BE2C (cell line): ENCODE measurements at regions not wholly inside any gene's neighbourhood (a gene's known extent, or its start where the extent isn't known, plus 50 kb on each side); places are given as distances from the start of the nearest gene placed in this dataset.

Source experiments
- DNase-seq: peaks from one replicate; pipeline ENCODE4 v3.0.0-alpha.2; 2020
- H3K27me3 ChIP-seq: fragments of 250-450 bp; sonication (Bioruptor Pico); 2 replicates; pipeline ENCODE4 v1.5.1; 2020; ENCODE audit warnings: mild to moderate bottlenecking
- H3K36me3 ChIP-seq: fragments of 250-450 bp; sonication (Bioruptor Pico); 2 replicates; pipeline ENCODE4 v1.5.1; 2020; ENCODE audit warnings: mild to moderate bottlenecking
- H3K4me1 ChIP-seq: fragments of 250-450 bp; sonication (Bioruptor Pico); 2 replicates; pipeline ENCODE4 v1.5.1; 2020
- H3K4me3 ChIP-seq: 2 replicates; pipeline ENCODE4 v1.5.1; 2011; ENCODE audit warnings: low read depth, low read length
- H3K9me3 ChIP-seq: fragments of 250-450 bp; sonication (Bioruptor Pico); 2 replicates; pipeline ENCODE4 v1.5.1; 2020
- TF ChIP-seq, protein P1 (sequence below): IDR thresholded peaks from 2 replicates; pipeline ENCODE4 v1.5.1; 2012; ENCODE audit warnings: mild to moderate bottlenecking, low read depth, low read length

GRCh38 chr1:65691972-65692371 lies 100.7 kb upstream of the PDE4B start:
- H3K4me3 ChIP-seq, result no peak overlapping the region
- H3K27me3 ChIP-seq, result no peaks in the 10 kb centered on the region
- H3K36me3 ChIP-seq, result no peaks in the 10 kb centered on the region
- DNase-seq, result no peak
- H3K4me1 ChIP-seq, result no peaks in the 10 kb centered on the region
- H3K9me3 ChIP-seq, result no peaks in the 10 kb centered on the region
- TF ChIP-seq, protein P1, sequence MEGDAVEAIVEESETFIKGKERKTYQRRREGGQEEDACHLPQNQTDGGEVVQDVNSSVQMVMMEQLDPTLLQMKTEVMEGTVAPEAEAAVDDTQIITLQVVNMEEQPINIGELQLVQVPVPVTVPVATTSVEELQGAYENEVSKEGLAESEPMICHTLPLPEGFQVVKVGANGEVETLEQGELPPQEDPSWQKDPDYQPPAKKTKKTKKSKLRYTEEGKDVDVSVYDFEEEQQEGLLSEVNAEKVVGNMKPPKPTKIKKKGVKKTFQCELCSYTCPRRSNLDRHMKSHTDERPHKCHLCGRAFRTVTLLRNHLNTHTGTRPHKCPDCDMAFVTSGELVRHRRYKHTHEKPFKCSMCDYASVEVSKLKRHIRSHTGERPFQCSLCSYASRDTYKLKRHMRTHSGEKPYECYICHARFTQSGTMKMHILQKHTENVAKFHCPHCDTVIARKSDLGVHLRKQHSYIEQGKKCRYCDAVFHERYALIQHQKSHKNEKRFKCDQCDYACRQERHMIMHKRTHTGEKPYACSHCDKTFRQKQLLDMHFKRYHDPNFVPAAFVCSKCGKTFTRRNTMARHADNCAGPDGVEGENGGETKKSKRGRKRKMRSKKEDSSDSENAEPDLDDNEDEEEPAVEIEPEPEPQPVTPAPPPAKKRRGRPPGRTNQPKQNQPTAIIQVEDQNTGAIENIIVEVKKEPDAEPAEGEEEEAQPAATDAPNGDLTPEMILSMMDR, result no peak

- TF ChIP-seq, protein P1, result no peak
- Histone ChIP-seq H3K27me3 (no peaks in the 10 kb centered on the region), H3K9me3 (no peaks in the 10 kb centered on the region), H3K4me1 (no peaks in the 10 kb centered on the region), H3K4me3 (no peak overlapping the region), H3K36me3 (no peaks in the 10 kb centered on the region)
- DNase-seq, result no peak
Observed at GRCh38 chr1:65694126-65694525, 98.6 kb upstream of the PDE4B start.

DNA sequence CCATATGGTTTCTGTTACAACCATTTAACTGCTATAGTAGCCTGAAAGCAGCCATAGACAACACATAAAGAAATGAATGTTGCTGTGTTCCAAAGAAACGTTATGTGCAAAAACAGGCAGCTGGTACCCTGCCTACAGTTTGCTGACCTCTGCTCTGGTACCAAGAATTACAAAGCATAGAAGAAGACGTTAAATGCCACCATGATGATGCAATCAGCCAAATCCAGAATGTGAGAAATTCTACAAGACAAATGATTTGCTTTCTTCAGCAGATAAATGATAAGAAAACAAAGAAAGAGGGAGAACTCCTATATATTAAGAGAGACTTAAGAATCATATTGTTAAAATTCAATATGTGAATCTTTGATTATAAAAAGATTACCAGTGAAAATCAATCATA lies 97.8 kb upstream of the PDE4B start:
- Histone ChIP-seq H3K4me3 (no peak overlapping the region), H3K9me3 (no peaks in the 10 kb centered on the region), H3K27me3 (no peaks in the 10 kb centered on the region), H3K4me1 (no peaks in the 10 kb centered on the region), H3K36me3 (no peaks in the 10 kb centered on the region)
- TF ChIP-seq, protein P1, result no peak
- DNase-seq, result no peak

GRCh38 chr1:65698590-65698989 lies 94.1 kb upstream of the PDE4B start:
- Histone ChIP-seq H3K36me3 (no peaks in the 10 kb centered on the region), H3K4me3 (no peak overlapping the region), H3K9me3 (no peaks in the 10 kb centered on the region), H3K4me1 (no peaks in the 10 kb centered on the region), H3K27me3 (no peaks in the 10 kb centered on the region)
- TF ChIP-seq, protein P1, result no peak
- no peak for DNase-seq

DNA sequence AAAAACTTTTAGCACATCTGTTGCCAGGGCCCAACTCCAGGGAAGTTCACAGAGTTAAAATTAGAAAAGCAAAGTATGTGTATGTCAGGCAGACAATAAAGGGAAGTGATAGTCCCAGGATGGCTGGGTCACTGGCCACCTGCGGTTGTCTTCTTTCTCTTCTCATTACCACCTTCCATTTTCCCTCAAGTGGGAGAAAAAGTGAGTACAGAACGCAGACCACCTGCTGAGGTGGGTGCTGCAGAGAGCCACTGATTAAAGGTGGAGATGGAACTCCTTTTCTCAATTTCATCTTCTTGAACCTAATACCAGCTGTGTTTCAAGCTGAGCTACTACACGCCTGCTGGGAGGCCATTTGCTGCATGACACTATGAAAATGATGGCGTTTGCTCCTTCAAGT lies 88.8 kb upstream of the PDE4B start:
- no peaks in the 10 kb centered on the region for H3K9me3 ChIP-seq
- DNase-seq, result no peak
- H3K4me3 ChIP-seq, result no peak overlapping the region
- TF ChIP-seq, protein P1, result no peak
- no peaks in the 10 kb centered on the region for H3K27me3 ChIP-seq
- no peaks in the 10 kb centered on the region for H3K4me1 ChIP-seq
- no peaks in the 10 kb centered on the region for H3K36me3 ChIP-seq

- Histone ChIP-seq H3K9me3 (no peaks in the 10 kb centered on the region), H3K27me3 (no peaks in the 10 kb centered on the region), H3K4me1 (no peaks in the 10 kb centered on the region), H3K36me3 (no peaks in the 10 kb centered on the region), H3K4me3 (no peak overlapping the region)
- DNase-seq, result no peak
- TF ChIP-seq, protein P1, result no peak
Observed at GRCh38 chr1:65704318-65704717, 88.4 kb upstream of the PDE4B start.
